ENCODE measurements at regions not wholly inside any gene's neighbourhood (a gene's known extent, or its start where the extent isn't known, plus 50 kb on each side); places are given as distances from the start of the nearest gene placed in this dataset.

- BruUV-seq (replicated peaks), result no TSS peak
- H3K9me3 ChIP-seq (replicated peaks; ENCODE audit: control insufficient read depth, insufficient read depth, low read depth, low read length), result no peaks in the 10 kb centered on the region
- no peak overlapping the region for H3K27ac ChIP-seq (ENCODE audit: extremely low read depth, low read depth, low read length)
- ATAC-seq (no peak), FAIRE-seq (no peak), DNase-seq (ENCODE audit: extremely low read depth in 1 of 4, low spot score in 3 of 4) (no peak)
- peaks cover 2% of the 10 kb centered on the region for H3K9me1 ChIP-seq (ENCODE audit: control insufficient read depth, insufficient read depth, low read length)
- no peak overlapping the region for H2AFZ ChIP-seq (ENCODE audit: low read depth, low read length)
- CTCF ChIA-PET (ENCODE audit: low intra/inter-chr PET ratio), result no interaction called here
- intact Hi-C loops (cut with micrococcal nuclease) (no loop called here), in situ Hi-C loops (cut with MboI) (no loop called here)
- no peaks in the 10 kb centered on the region for H3K36me3 ChIP-seq (ENCODE audit: control insufficient read depth, insufficient read depth, low read length)
- H4K20me1 ChIP-seq (replicated peaks; ENCODE audit: control insufficient read depth, insufficient read depth, low read length), result no peaks in the 10 kb centered on the region
- no peak for TF ChIP-seq MBD2 (IDR thresholded peaks at IDR 0.05; ENCODE audit: borderline replicate concordance, low read depth)
- TF ChIP-seq CTBP1 (IDR thresholded peaks at IDR 0.05; ENCODE audit: borderline replicate concordance), result no peak
- no peak for TF ChIP-seq ZC3H11A (IDR thresholded peaks at IDR 0.05; ENCODE audit: low read depth, low read length)
- TF ChIP-seq ZNF143 (CRISPR knock-in tag; IDR thresholded peaks at IDR 0.05), result no peak
- no peak for TF ChIP-seq XRCC3 (IDR thresholded peaks at IDR 0.05)
- no peak for TF ChIP-seq PHF20 (IDR thresholded peaks at IDR 0.05; ENCODE audit: partially characterized antibody)
- TF ChIP-seq RFX7 (CRISPR knock-in tag; IDR thresholded peaks at IDR 0.05), result no peak
- WGBS (ENCODE audit: insufficient coverage, low coverage, missing lambda C conversion rate), result 0% methylated on average over 10 of the region's 10 CpGs
- peaks cover 8 to 29% of the 10 kb centered on the region in 2 experiments; a peak in 4 of 5 replicates for H3K27me3 ChIP-seq (ENCODE audit: control insufficient read depth in 2 of 2, insufficient read depth in 2 of 2, low read length in 2 of 2)
- POLR2A ChIA-PET, result interaction anchor here (0.9 kb wide), 1 partner anchor 74 kb away, joined by 4 read pairs; no protein-coding TSS in a partner anchor
- H3K9ac ChIP-seq (ENCODE audit: insufficient read depth in 1 of 2, low read depth in 2 of 2, low read length in 2 of 2), result no peak overlapping the region
- H3K79me2 ChIP-seq (ENCODE audit: control insufficient read depth, insufficient read depth, low read length), result no peaks in the 10 kb centered on the region
- no peak overlapping the region for H3K4me2 ChIP-seq (ENCODE audit: insufficient read depth, low read length)
- no peaks in the 10 kb centered on the region for H3K4me1 ChIP-seq (replicated peaks in 1 of 2; ENCODE audit: control insufficient read depth in 2 of 2, insufficient read depth in 2 of 2, low read length in 2 of 2)
- no peak overlapping the region for H3K4me3 ChIP-seq
Measured at GRCh38 chr11:70705930-70706329, 307.6 kb downstream of the CTTN start.

- intact Hi-C loops (cut with micrococcal nuclease) (no loop called here), in situ Hi-C loops (cut with MboI) (no loop called here)
- Histone ChIP-seq H3K4me3 (no peak overlapping the region), H2AFZ (ENCODE audit: low read depth, low read length) (no peak overlapping the region), H3K4me1 (replicated peaks in 1 of 2; ENCODE audit: control insufficient read depth in 2 of 2, insufficient read depth in 2 of 2, low read length in 2 of 2) (peaks cover 0 to 4% of the 10 kb centered on the region in 2 experiments; a peak in 2 of 5 replicates), H3K27ac (ENCODE audit: extremely low read depth, low read depth, low read length) (no peak overlapping the region), H3K9me1 (ENCODE audit: control insufficient read depth, insufficient read depth, low read length) (peaks cover 2% of the 10 kb centered on the region), H3K4me2 (ENCODE audit: insufficient read depth, low read length) (no peak overlapping the region), H4K20me1 (replicated peaks; ENCODE audit: control insufficient read depth, insufficient read depth, low read length) (no peaks in the 10 kb centered on the region; the same call in 1 of the 2 replicates), H3K27me3 (ENCODE audit: control insufficient read depth in 2 of 2, insufficient read depth in 2 of 2, low read length in 2 of 2) (peaks cover 13 to 48% of the 10 kb centered on the region in 2 experiments; a peak in 4 of 5 replicates), H3K79me2 (ENCODE audit: control insufficient read depth, insufficient read depth, low read length) (no peaks in the 10 kb centered on the region), H3K9me3 (replicated peaks; ENCODE audit: control insufficient read depth, insufficient read depth, low read depth, low read length) (no peaks in the 10 kb centered on the region), H3K9ac (ENCODE audit: insufficient read depth in 1 of 2, low read depth in 2 of 2, low read length in 2 of 2) (no peak overlapping the region; a peak in 1 of 4 replicates), H3K36me3 (ENCODE audit: control insufficient read depth, insufficient read depth, low read length) (no peaks in the 10 kb centered on the region)
- no peak for FAIRE-seq
- DNase-seq (ENCODE audit: extremely low read depth in 1 of 4, low spot score in 3 of 4), result no peak
- TF ChIP-seq POLR2AphosphoS2 (IDR thresholded peaks at IDR 0.05; ENCODE audit: low read length), result no peak
- TF ChIP-seq KDM5B (IDR thresholded peaks at IDR 0.05; ENCODE audit: insufficient replicate concordance, low read depth, low read length), result no peak
- TF ChIP-seq, protein P1, sequence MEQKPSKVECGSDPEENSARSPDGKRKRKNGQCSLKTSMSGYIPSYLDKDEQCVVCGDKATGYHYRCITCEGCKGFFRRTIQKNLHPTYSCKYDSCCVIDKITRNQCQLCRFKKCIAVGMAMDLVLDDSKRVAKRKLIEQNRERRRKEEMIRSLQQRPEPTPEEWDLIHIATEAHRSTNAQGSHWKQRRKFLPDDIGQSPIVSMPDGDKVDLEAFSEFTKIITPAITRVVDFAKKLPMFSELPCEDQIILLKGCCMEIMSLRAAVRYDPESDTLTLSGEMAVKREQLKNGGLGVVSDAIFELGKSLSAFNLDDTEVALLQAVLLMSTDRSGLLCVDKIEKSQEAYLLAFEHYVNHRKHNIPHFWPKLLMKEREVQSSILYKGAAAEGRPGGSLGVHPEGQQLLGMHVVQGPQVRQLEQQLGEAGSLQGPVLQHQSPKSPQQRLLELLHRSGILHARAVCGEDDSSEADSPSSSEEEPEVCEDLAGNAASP (IDR thresholded peaks at IDR 0.05), result no peak
- TF ChIP-seq MNT (conservative IDR thresholded peaks at IDR 0.05), result no peak
- no peak for TF ChIP-seq DPF2 (IDR thresholded peaks at IDR 0.05)
- BruUV-seq (replicated peaks), result no TSS peak
- ChIA-PET POLR2A (no interaction called here), CTCF (ENCODE audit: low intra/inter-chr PET ratio) (no interaction called here)
- 2% methylated on average over 6 of the region's 6 CpGs for WGBS (ENCODE audit: insufficient coverage, low coverage, missing lambda C conversion rate)
- no peak for ATAC-seq
Measured at GRCh38 chr11:70707821-70708220, 309.5 kb downstream of the CTTN start.

Data from K562 (cell line).